CD8-positive, alpha-beta memory T cell (primary cell): ENCODE measurements at regions not wholly inside any gene's neighbourhood (a gene's known extent, or its start where the extent isn't known, plus 50 kb on each side); places are given as distances from the start of the nearest gene placed in this dataset.
A peak's percentile ranks its signal among the peaks of the same experiment; 100 is the strongest.
"Not testable (repeated sequence)": the region's sequence is repeated elsewhere in the genome, so short reads cannot be mapped to it uniquely, and the experiment has no call there.

Experiments used
- CTCF ChIA-PET: fragments of 350-600 bp; sonication (Branson Sonifier 250); formaldehyde crosslinking; loops from one replicate; lab custom pipeline; 2021; ENCODE audit warnings: antibody characterized with exemption; lab: Charles Lee
- POLR2A ChIA-PET: fragments of 350-600 bp; sonication (Branson Sonifier 250); formaldehyde crosslinking; loops from one replicate; lab custom pipeline; 2021; ENCODE audit warnings: antibody characterized with exemption; lab: Charles Lee
- DNase-seq, 5 donors: peaks; one replicate each; pipeline versions ENCODE4 v3.0.0 to v3.0.0-alpha.2; 2020 to 2022; ENCODE audit warnings: mixed read lengths in 1 of 5
- H3K27ac ChIP-seq: one replicate; pipeline ENCODE4 v1.7.0; 2013; ENCODE audit warnings: low read depth, mild to moderate bottlenecking, low read length, moderate library complexity
- H3K27me3 ChIP-seq: 2 replicates; pipeline ENCODE4 v1.7.0; 2013; ENCODE audit warnings: low read length, mild to moderate bottlenecking; ENCODE audit not compliant: insufficient read depth, poor library complexity, severe bottlenecking
- H3K36me3 ChIP-seq: 2 replicates; pipeline ENCODE4 v1.7.0; 2013; ENCODE audit warnings: mild to moderate bottlenecking, low read length, moderate library complexity; ENCODE audit not compliant: insufficient read depth
- H3K4me1 ChIP-seq: 2 replicates; pipeline ENCODE4 v1.7.0; 2013; ENCODE audit warnings: mild to moderate bottlenecking, low read length, moderate library complexity; ENCODE audit not compliant: insufficient read depth
- H3K4me3 ChIP-seq: 2 replicates; pipeline ENCODE4 v1.7.0; 2013; ENCODE audit warnings: mild to moderate bottlenecking, low read length
- H3K9me3 ChIP-seq: 2 replicates; pipeline ENCODE4 v1.7.0; 2013; ENCODE audit warnings: mild to moderate bottlenecking, low read length
- H3K27ac Mint-ChIP-seq, 8 donors: one replicate each; pipeline ENCODE4 v1.8.0; 2020 to 2021; ENCODE audit warnings: mixed read lengths in 8 of 8, mild to moderate bottlenecking in 6 of 8, inconsistent platforms in 3 of 8, moderate library complexity in 3 of 8
- H3K27me3 Mint-ChIP-seq, 2 donors: one replicate each; pipeline ENCODE4 v1.8.0; 2020 to 2021; ENCODE audit warnings: mixed read lengths in 2 of 2, mild to moderate bottlenecking in 1 of 2, moderate library complexity in 1 of 2
- H3K36me3 Mint-ChIP-seq, 3 donors: one replicate each; pipeline ENCODE4 v1.8.0; 2020 to 2021; ENCODE audit warnings: mixed read lengths in 3 of 3, inconsistent platforms in 1 of 3, mild to moderate bottlenecking in 1 of 3
- H3K4me1 Mint-ChIP-seq, 3 donors: one replicate each; pipeline ENCODE4 v1.8.0; 2020 to 2021; ENCODE audit warnings: mixed read lengths in 3 of 3, inconsistent platforms in 1 of 3, mild to moderate bottlenecking in 1 of 3
- H3K4me3 Mint-ChIP-seq, 7 donors: one replicate each; pipeline ENCODE4 v1.8.0; 2020 to 2021; ENCODE audit warnings: mixed read lengths in 7 of 7, mild to moderate bottlenecking in 6 of 7, moderate library complexity in 4 of 7, inconsistent platforms in 2 of 7
- H3K9me3 Mint-ChIP-seq, 5 donors: one replicate each; pipeline ENCODE4 v1.8.0; 2020 to 2022; ENCODE audit warnings: mixed read lengths in 5 of 5, mild to moderate bottlenecking in 3 of 5, moderate library complexity in 2 of 5, inconsistent platforms in 1 of 5

DNA sequence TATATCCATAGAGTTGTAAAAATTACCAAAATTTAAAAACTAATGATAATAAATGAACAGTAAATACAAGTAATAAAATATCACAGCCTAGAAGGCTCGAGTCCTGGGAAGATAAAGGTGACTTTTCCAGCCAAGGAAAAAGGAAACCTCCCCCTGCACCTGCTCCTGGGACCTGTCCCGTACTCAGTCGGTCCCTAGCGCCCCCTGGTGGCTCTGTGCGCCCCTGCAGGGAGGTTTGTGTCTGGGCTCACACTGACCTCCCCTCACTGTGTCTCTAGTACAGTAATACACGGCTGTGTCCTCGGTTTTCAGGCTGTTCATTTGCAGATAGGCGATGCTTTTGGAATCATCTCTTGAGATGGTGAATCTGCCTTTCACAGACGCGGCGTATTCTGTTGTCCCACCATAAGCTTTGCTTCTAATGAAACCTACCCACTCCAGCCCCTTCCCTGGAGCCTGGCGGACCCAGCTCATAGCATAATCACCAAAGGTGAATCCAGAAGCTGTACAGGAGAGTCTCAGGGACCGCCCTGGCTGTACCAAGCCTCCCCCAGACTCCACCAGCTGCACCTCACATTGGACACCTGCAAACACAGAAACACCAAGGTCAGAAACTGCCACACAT lies 1030.4 kb downstream of the TMEM121 start:
- no peaks in the 10 kb centered on the region for H3K9me3 ChIP-seq
- no peak overlapping the region for H3K27ac ChIP-seq
- no peaks in the 10 kb centered on the region for H3K27me3 ChIP-seq
- CTCF ChIA-PET, result interaction anchor here (0.8 to 2.1 kb wide), 7 partner anchors 11 to 141 kb away, joined by 3 to 6 read pairs (median 3); no protein-coding TSS in a partner anchor
- Mint-ChIP-seq H3K4me1 (no peaks in the 10 kb centered on the region), H3K9me3 (no peaks in the 10 kb centered on the region), H3K27ac (no peak overlapping the region), H3K4me3 (no peak overlapping the region), H3K36me3 (no peaks in the 10 kb centered on the region), H3K27me3 (peaks cover 8 to 31% of the 10 kb centered on the region in 2 donors)
- H3K4me3 ChIP-seq, result no peak overlapping the region
- DNase-seq, result peak; percentile 36 to 76 (median 63)
- POLR2A ChIA-PET, result no interaction called here
- H3K36me3 ChIP-seq, result no peaks in the 10 kb centered on the region
- H3K4me1 ChIP-seq, result no peaks in the 10 kb centered on the region

GRCh38 chr14:106562451-106562850 lies 1036.1 kb downstream of the TMEM121 start:
- no peaks in the 10 kb centered on the region for H3K4me1 Mint-ChIP-seq
- no peaks in the 10 kb centered on the region for H3K9me3 ChIP-seq
- no peaks in the 10 kb centered on the region for H3K27me3 ChIP-seq
- H3K4me3 ChIP-seq, result no peak overlapping the region
- CTCF ChIA-PET, result no interaction called here
- H3K36me3 Mint-ChIP-seq, result no peaks in the 10 kb centered on the region
- H3K27ac Mint-ChIP-seq, result no peak overlapping the region
- H3K27ac ChIP-seq, result no peak overlapping the region
- POLR2A ChIA-PET, result no interaction called here
- H3K36me3 ChIP-seq, result no peaks in the 10 kb centered on the region
- H3K27me3 Mint-ChIP-seq, result peaks cover 12 to 65% of the 10 kb centered on the region in 2 donors
- no peak overlapping the region for H3K4me3 Mint-ChIP-seq
- no peaks in the 10 kb centered on the region for H3K9me3 Mint-ChIP-seq
- DNase-seq, result no peak
- no peaks in the 10 kb centered on the region for H3K4me1 ChIP-seq

DNA sequence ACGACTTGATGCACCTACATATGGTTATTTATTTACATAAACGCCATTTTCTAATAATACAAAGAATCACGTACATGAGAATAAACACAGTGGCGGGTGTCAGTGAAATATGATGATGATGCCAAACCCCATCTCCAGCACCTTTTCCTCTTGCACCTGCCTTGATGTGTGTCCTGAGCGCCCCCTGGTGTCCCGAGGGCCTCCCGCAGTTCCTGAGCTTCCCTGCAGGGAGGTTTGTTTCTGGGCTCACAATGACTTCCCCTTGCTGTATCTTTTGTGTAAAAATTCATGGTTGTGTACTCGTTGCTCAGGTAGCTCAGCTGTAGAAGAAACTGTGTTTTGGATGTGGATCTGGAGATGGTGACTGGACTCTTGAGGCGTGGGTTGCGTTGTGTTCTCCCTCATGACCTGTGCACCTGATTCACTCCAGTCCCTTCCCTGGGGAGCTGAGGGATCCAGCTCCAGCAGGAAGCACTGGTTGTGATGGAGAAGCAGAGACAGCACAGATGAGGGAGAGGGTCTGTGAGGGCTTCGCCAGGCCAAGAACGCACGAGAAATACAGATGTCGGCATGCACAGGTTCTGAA lies 1037.8 kb downstream of the TMEM121 start:
- peak; percentile 37 to 69 (median 42) for DNase-seq
- peaks cover 10 to 59% of the 10 kb centered on the region in 2 donors for H3K27me3 Mint-ChIP-seq
- no peak overlapping the region for H3K4me3 Mint-ChIP-seq
- CTCF ChIA-PET, result interaction anchor here (0.8 to 1.8 kb wide), 6 partner anchors 12 to 143 kb away, joined by 3 to 8 read pairs (median 4); no protein-coding TSS in a partner anchor
- H3K4me3 ChIP-seq, result no peak overlapping the region
- H3K27ac Mint-ChIP-seq, result no peak overlapping the region
- H3K36me3 Mint-ChIP-seq, result no peaks in the 10 kb centered on the region
- no peaks in the 10 kb centered on the region for H3K27me3 ChIP-seq
- H3K9me3 Mint-ChIP-seq, result no peaks in the 10 kb centered on the region
- POLR2A ChIA-PET, result no interaction called here
- H3K27ac ChIP-seq, result no peak overlapping the region
- H3K36me3 ChIP-seq, result no peaks in the 10 kb centered on the region
- no peaks in the 10 kb centered on the region for H3K4me1 ChIP-seq
- H3K4me1 Mint-ChIP-seq, result no peaks in the 10 kb centered on the region
- H3K9me3 ChIP-seq, result no peaks in the 10 kb centered on the region

DNA sequence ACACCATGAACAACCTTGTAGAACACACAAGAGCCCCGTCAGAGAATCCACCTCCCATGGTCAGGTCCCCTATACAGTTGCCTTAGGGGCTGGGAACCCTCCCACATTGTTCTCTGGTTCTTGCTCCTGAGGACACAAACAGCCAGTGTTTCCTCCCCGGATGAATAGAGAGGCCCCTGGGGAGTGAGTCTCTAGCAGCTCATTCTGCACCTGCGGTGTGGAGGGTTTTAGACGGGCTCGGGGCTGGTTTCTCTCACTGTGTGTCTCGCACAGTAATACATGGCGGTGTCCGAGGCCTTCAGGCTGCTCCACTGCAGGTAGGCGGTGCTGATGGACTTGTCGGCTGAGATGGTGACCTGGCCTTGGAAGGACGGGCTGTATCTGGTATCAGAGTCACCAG lies 1052.1 kb downstream of the TMEM121 start:
- Mint-ChIP-seq H3K9me3 (no peaks in the 10 kb centered on the region), H3K36me3 (no peaks in the 10 kb centered on the region)
- CTCF ChIA-PET, result no interaction called here

GRCh38 chr14:106579084-106579483 lies 1052.7 kb downstream of the TMEM121 start:
- Histone ChIP-seq H3K27me3 (peaks cover 7% of the 10 kb centered on the region), H3K4me1 (no peaks in the 10 kb centered on the region), H3K9me3 (no peaks in the 10 kb centered on the region), H3K27ac (no peak overlapping the region), H3K36me3 (no peaks in the 10 kb centered on the region), H3K4me3 (no peak overlapping the region)
- ChIA-PET CTCF (no interaction called here), POLR2A (no interaction called here)
- Mint-ChIP-seq H3K4me3 (no peak overlapping the region), H3K36me3 (no peaks in the 10 kb centered on the region), H3K4me1 (no peaks in the 10 kb centered on the region), H3K9me3 (no peaks in the 10 kb centered on the region), H3K27ac (no peak overlapping the region), H3K27me3 (peaks cover 27 to 59% of the 10 kb centered on the region in 2 donors)
- no peak for DNase-seq

More for the DNA sequence above, 1052.1 kb downstream of the TMEM121 start:
- Histone ChIP-seq H3K9me3 (no peaks in the 10 kb centered on the region), H3K27ac (no peak overlapping the region), H3K27me3 (peaks cover 7% of the 10 kb centered on the region), H3K4me3 (no peak overlapping the region), H3K4me1 (no peaks in the 10 kb centered on the region), H3K36me3 (no peaks in the 10 kb centered on the region)
- POLR2A ChIA-PET, result no interaction called here
- Mint-ChIP-seq H3K27me3 (peaks cover 33 to 65% of the 10 kb centered on the region in 2 donors), H3K4me1 (no peaks in the 10 kb centered on the region), H3K4me3 (no peak overlapping the region), H3K27ac (no peak overlapping the region)
- DNase-seq, result no peak

GRCh38 chr14:106585692-106586091 lies 1059.3 kb downstream of the TMEM121 start:
- Histone ChIP-seq H3K9me3 (no peaks in the 10 kb centered on the region), H3K4me1 (no peaks in the 10 kb centered on the region), H3K27ac (no peak overlapping the region), H3K4me3 (no peak overlapping the region), H3K27me3 (no peaks in the 10 kb centered on the region), H3K36me3 (no peaks in the 10 kb centered on the region)
- Mint-ChIP-seq H3K9me3 (no peaks in the 10 kb centered on the region), H3K27me3 (peaks cover 15 to 44% of the 10 kb centered on the region in 2 donors), H3K36me3 (no peaks in the 10 kb centered on the region), H3K27ac (no peak overlapping the region), H3K4me3 (no peak overlapping the region), H3K4me1 (peaks cover 0 to 3% (median 2%) of the 10 kb centered on the region in 3 donors)
- DNase-seq, result no peak
- POLR2A ChIA-PET, result no interaction called here
- CTCF ChIA-PET, result interaction anchor here (0.9 to 1.9 kb wide), 2 partner anchors 20 to 22 kb away, joined by 3 to 8 read pairs; no protein-coding TSS in a partner anchor

DNA sequence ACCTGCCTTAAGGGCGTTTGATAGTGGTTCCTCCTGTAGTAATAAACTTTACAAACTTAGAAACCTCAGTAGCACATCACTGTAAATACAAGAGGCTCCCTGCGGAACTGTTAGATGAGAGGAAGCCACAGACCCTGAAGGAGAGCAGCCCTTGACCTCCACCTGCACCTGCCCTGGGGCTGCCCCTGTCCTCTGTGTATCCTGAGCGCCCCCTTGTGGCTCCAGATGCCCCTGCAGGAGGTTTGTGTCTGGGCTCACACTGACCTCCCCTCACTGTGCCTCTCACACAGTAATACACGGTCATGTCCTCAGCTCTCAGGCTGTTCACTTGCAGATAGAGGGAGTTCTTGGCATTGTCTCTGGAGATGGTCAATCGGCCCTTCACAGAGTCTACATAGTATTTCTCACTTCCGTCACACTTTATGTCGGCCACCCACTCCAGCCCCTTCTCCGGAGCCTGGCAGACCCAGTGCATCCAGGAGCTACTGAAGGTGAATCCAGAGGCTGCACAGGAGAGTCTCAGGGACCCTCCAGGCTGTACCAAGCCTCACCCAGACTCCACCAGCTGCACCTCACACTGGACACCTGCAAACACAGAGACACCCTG lies 1059.8 kb downstream of the TMEM121 start:
- Histone ChIP-seq H3K27ac (no peak overlapping the region), H3K36me3 (no peaks in the 10 kb centered on the region), H3K27me3 (no peaks in the 10 kb centered on the region), H3K4me1 (no peaks in the 10 kb centered on the region), H3K9me3 (no peaks in the 10 kb centered on the region), H3K4me3 (no peak overlapping the region)
- H3K27ac Mint-ChIP-seq, result peak overlapping the region in 1 of 8 donors; percentile 52
- no peak overlapping the region for H3K4me3 Mint-ChIP-seq
- ChIA-PET POLR2A (no interaction called here), CTCF (interaction anchor here (0.9 to 1.9 kb wide), 2 partner anchors 20 to 22 kb away, joined by 3 to 8 read pairs; no protein-coding TSS in a partner anchor)
- peaks cover 0 to 3% (median 2%) of the 10 kb centered on the region in 3 donors for H3K4me1 Mint-ChIP-seq
- no peaks in the 10 kb centered on the region for H3K9me3 Mint-ChIP-seq
- peaks cover 16 to 47% of the 10 kb centered on the region in 2 donors for H3K27me3 Mint-ChIP-seq
- H3K36me3 Mint-ChIP-seq, result no peaks in the 10 kb centered on the region
- DNase-seq, result peak; percentile 35 to 70 (median 49)

DNA sequence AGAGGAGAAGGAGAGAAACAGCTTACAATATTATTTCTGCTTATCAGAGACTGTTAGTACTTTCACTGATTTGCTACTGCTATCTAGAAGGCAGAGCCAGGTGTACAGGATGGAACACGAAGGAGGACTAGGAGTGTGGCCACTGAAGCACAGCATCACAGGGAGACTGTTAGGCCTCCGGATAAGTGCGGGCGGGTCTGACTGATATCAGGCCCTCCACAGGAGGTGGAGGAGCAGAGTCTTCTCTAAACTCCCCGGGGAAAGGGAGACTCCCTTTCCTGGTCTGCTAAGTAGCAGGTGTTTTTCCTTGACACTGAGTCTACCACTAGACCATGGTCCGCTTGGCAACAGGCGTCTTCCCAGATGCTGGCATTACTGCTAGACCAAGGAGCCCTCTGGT lies 1065.2 kb downstream of the TMEM121 start:
- H3K4me3 Mint-ChIP-seq, POLR2A ChIA-PET, H3K4me3 ChIP-seq, H3K36me3 ChIP-seq, DNase-seq, H3K9me3 ChIP-seq, H3K4me1 Mint-ChIP-seq, H3K27ac Mint-ChIP-seq, H3K9me3 Mint-ChIP-seq, H3K27me3 ChIP-seq, H3K4me1 ChIP-seq, H3K27ac ChIP-seq, H3K36me3 Mint-ChIP-seq: not testable (repeated sequence)
- CTCF ChIA-PET, result interaction anchor here (0.6 to 1.1 kb wide), 2 partner anchors 10 to 12 kb away, joined by 3 to 5 read pairs; no protein-coding TSS in a partner anchor
- H3K27me3 Mint-ChIP-seq, result peaks cover 23 to 65% of the 10 kb centered on the region in 2 donors
